Thyroid gland (tissue), 4 donors: ENCODE measurements at regions not wholly inside any gene's neighbourhood (a gene's known extent, or its start where the extent isn't known, plus 50 kb on each side); places are given as distances from the start of the nearest gene placed in this dataset.

Experiments
- POLR2A ChIP-seq, 2 donors: fragments of 450-650 bp; IDR thresholded peaks; one replicate each; pipeline ENCODE4 v1.6.1; 2017; ENCODE audit warnings: antibody characterized with exemption in 2 of 2, mild to moderate bottlenecking in 2 of 2, moderate library complexity in 1 of 2
- TF ChIP-seq, protein P1 (sequence below), 6 experiments: fragments of 200-600 bp in 3 of 6; fragments of 450-650 bp in 3 of 6; sonication (generic) in 3 of 6; IDR thresholded peaks; one replicate each; pipeline ENCODE4 v1.5.1; 2016 to 2019; ENCODE audit warnings: antibody characterized with exemption in 6 of 6, mild to moderate bottlenecking in 2 of 6, inconsistent platforms in 1 of 6, moderate library complexity in 1 of 6

DNA sequence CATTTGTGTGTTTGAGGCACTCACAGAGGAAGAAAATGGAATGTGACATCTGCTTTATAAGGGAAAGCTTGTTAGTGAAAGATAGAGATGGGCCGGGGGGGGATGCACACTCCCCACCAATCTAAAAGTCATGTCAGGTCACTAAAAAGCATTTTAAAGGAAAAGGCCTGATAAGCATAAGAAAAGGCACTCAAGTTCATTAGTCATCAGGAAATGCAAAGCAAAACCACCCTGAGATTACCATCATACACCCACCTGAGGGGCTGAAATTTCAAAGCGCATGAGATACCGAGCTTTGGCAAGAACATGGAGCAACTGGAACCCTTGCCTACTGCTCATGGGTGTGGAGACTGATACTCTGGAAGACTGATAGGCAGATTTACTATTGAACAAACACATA lies 77.9 kb upstream of the ANO1 start:
- TF ChIP-seq, protein P1, sequence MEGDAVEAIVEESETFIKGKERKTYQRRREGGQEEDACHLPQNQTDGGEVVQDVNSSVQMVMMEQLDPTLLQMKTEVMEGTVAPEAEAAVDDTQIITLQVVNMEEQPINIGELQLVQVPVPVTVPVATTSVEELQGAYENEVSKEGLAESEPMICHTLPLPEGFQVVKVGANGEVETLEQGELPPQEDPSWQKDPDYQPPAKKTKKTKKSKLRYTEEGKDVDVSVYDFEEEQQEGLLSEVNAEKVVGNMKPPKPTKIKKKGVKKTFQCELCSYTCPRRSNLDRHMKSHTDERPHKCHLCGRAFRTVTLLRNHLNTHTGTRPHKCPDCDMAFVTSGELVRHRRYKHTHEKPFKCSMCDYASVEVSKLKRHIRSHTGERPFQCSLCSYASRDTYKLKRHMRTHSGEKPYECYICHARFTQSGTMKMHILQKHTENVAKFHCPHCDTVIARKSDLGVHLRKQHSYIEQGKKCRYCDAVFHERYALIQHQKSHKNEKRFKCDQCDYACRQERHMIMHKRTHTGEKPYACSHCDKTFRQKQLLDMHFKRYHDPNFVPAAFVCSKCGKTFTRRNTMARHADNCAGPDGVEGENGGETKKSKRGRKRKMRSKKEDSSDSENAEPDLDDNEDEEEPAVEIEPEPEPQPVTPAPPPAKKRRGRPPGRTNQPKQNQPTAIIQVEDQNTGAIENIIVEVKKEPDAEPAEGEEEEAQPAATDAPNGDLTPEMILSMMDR (IDR thresholded peaks at IDR 0.05) = no peak
- no peak for TF ChIP-seq POLR2A (IDR thresholded peaks at IDR 0.05)
